ENCODE measurements at regions not wholly inside any gene's neighbourhood (a gene's known extent, or its start where the extent isn't known, plus 50 kb on each side); places are given as distances from the start of the nearest gene placed in this dataset.

DNA sequence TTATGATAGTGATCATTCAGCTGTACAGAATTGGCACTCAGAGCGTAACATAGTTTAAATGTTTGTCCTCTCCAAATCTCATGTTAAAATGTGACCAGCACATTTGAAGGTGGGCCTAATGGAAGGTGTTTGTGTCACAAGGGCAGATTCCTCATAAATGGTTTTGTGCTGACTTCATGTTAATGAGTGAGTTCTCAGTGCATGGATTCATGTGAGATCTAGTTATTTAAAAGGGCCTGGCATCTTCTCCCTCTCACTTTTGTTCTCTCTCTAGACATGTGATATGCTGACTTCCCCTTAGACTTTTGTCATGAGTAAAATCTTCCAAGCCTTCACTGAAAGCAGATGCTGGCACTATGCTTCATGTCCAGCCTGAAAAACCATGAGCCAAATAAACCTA is 452.4 kb upstream of the PTCHD4 start:
- TF ChIP-seq CTCF (IDR thresholded peaks at IDR 0.05; ENCODE audit: low read depth, low read length, missing input control), result no peak
- TF ChIP-seq TAF1 (conservative IDR thresholded peaks at IDR 0.05), result no peak
- TF ChIP-seq HNF4A (conservative IDR thresholded peaks at IDR 0.05), result no peak
- no peak for TF ChIP-seq EGR1 (IDR thresholded peaks at IDR 0.05; ENCODE audit: low read depth in 2 of 2)
- TF ChIP-seq FOXA2 (IDR thresholded peaks at IDR 0.05), result no peak
- TF ChIP-seq, protein P1, sequence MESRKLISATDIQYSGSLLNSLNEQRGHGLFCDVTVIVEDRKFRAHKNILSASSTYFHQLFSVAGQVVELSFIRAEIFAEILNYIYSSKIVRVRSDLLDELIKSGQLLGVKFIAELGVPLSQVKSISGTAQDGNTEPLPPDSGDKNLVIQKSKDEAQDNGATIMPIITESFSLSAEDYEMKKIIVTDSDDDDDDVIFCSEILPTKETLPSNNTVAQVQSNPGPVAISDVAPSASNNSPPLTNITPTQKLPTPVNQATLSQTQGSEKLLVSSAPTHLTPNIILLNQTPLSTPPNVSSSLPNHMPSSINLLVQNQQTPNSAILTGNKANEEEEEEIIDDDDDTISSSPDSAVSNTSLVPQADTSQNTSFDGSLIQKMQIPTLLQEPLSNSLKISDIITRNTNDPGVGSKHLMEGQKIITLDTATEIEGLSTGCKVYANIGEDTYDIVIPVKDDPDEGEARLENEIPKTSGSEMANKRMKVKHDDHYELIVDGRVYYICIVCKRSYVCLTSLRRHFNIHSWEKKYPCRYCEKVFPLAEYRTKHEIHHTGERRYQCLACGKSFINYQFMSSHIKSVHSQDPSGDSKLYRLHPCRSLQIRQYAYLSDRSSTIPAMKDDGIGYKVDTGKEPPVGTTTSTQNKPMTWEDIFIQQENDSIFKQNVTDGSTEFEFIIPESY (IDR thresholded peaks at IDR 0.05), result no peak
- TF ChIP-seq NR2F2 (IDR thresholded peaks at IDR 0.05), result no peak
- TF ChIP-seq JUND (IDR thresholded peaks at IDR 0.05), result no peak
- no peak for TF ChIP-seq RAD21 (IDR thresholded peaks at IDR 0.05)
- TF ChIP-seq, protein P2, sequence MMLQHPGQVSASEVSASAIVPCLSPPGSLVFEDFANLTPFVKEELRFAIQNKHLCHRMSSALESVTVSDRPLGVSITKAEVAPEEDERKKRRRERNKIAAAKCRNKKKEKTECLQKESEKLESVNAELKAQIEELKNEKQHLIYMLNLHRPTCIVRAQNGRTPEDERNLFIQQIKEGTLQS (IDR thresholded peaks at IDR 0.05), result no peak
- no peak for TF ChIP-seq RXRA (IDR thresholded peaks at IDR 0.05)
- no peak for TF ChIP-seq HNF4G (IDR thresholded peaks at IDR 0.05)
- TF ChIP-seq YY1 (IDR thresholded peaks at IDR 0.05), result no peak
- TF ChIP-seq, protein P3, sequence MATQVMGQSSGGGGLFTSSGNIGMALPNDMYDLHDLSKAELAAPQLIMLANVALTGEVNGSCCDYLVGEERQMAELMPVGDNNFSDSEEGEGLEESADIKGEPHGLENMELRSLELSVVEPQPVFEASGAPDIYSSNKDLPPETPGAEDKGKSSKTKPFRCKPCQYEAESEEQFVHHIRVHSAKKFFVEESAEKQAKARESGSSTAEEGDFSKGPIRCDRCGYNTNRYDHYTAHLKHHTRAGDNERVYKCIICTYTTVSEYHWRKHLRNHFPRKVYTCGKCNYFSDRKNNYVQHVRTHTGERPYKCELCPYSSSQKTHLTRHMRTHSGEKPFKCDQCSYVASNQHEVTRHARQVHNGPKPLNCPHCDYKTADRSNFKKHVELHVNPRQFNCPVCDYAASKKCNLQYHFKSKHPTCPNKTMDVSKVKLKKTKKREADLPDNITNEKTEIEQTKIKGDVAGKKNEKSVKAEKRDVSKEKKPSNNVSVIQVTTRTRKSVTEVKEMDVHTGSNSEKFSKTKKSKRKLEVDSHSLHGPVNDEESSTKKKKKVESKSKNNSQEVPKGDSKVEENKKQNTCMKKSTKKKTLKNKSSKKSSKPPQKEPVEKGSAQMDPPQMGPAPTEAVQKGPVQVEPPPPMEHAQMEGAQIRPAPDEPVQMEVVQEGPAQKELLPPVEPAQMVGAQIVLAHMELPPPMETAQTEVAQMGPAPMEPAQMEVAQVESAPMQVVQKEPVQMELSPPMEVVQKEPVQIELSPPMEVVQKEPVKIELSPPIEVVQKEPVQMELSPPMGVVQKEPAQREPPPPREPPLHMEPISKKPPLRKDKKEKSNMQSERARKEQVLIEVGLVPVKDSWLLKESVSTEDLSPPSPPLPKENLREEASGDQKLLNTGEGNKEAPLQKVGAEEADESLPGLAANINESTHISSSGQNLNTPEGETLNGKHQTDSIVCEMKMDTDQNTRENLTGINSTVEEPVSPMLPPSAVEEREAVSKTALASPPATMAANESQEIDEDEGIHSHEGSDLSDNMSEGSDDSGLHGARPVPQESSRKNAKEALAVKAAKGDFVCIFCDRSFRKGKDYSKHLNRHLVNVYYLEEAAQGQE (IDR thresholded peaks at IDR 0.05), result no peak
- TF ChIP-seq GABPA (IDR thresholded peaks at IDR 0.05 in 1 of 2, conservative IDR thresholded peaks at IDR 0.05 in 1 of 2), result no peak
- no peak for TF ChIP-seq FOXA1 (IDR thresholded peaks at IDR 0.05)
- Histone ChIP-seq H3K9me3 (ENCODE audit: control insufficient read depth in 4 of 4, low read length in 3 of 4) (no peaks in the 10 kb centered on the region), H3K36me3 (ENCODE audit: control insufficient read depth in 4 of 4, insufficient read depth in 3 of 4, low read depth in 1 of 4, low read length in 3 of 4) (no peaks in the 10 kb centered on the region), H3K4me1 (ENCODE audit: control insufficient read depth in 4 of 4, insufficient read depth in 4 of 4, low read length in 3 of 4) (no peaks in the 10 kb centered on the region), H3K27ac (ENCODE audit: low read depth in 1 of 2, low read length in 2 of 2) (no peak overlapping the region), H3K4me3 (ENCODE audit: low read depth in 1 of 3, low read length in 3 of 3) (no peak overlapping the region), H3K9ac (ENCODE audit: low read depth in 1 of 2, low read length in 2 of 2) (no peak overlapping the region), H3K27me3 (ENCODE audit: control insufficient read depth in 4 of 4, insufficient read depth in 4 of 4, low read length in 3 of 4) (no peaks in the 10 kb centered on the region)
- DNase-seq (ENCODE audit: low spot score), result no peak
- WGBS, result 81% methylated on average over 1 of the region's 1 CpG

DNA sequence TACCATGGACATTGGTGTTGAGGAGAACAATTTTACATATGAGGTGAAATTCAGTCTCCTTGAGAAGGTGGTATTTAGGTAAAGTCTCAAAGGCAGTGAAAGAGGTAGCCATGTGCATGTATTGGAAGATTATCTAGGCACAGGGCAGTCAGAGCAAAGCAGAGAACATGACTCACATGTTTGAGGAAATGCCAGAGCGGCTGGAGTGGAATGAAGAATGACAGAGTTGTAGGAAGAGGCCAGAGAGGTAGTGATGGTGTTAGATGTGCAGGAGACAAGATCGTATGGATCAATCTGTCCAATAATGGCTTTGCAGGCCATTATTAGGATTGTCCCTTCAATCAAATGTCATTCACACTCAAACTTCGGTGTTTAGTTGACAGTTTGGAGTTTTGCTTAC is 449.4 kb upstream of the PTCHD4 start:
- no peaks in the 10 kb centered on the region for H3K4me1 ChIP-seq (ENCODE audit: control insufficient read depth in 4 of 4, insufficient read depth in 4 of 4, low read length in 3 of 4)
- H3K9me3 ChIP-seq (ENCODE audit: control insufficient read depth in 4 of 4, low read length in 3 of 4), result no peaks in the 10 kb centered on the region
- TF ChIP-seq HNF4A (conservative IDR thresholded peaks at IDR 0.05) (no peak), RXRA (IDR thresholded peaks at IDR 0.05) (no peak), JUND (IDR thresholded peaks at IDR 0.05) (no peak), EGR1 (IDR thresholded peaks at IDR 0.05; ENCODE audit: low read depth in 2 of 2) (no peak)
- H3K9ac ChIP-seq (ENCODE audit: low read depth in 1 of 2, low read length in 2 of 2), result no peak overlapping the region
- 67% methylated on average over 3 of the region's 3 CpGs for WGBS
- no peaks in the 10 kb centered on the region for H3K27me3 ChIP-seq (ENCODE audit: control insufficient read depth in 4 of 4, insufficient read depth in 4 of 4, low read length in 3 of 4)
- no peaks in the 10 kb centered on the region for H3K36me3 ChIP-seq (ENCODE audit: control insufficient read depth in 4 of 4, insufficient read depth in 3 of 4, low read depth in 1 of 4, low read length in 3 of 4)
- no peak overlapping the region for H3K27ac ChIP-seq (ENCODE audit: low read depth in 1 of 2, low read length in 2 of 2)
- DNase-seq (ENCODE audit: low spot score), result no peak
- no peak overlapping the region for H3K4me3 ChIP-seq (ENCODE audit: low read depth in 1 of 3, low read length in 3 of 3)

All from liver (tissue), 8 donors.